GM23338 (cell line): ENCODE measurements at regions not wholly inside any gene's neighbourhood (a gene's known extent, or its start where the extent isn't known, plus 50 kb on each side); places are given as distances from the start of the nearest gene placed in this dataset.

ENCODE experiments used
- ATAC-seq: fragments of 200-7000 bp; cut with Tn5 transposase; 3 replicates; pipeline ENCODE4 v1.9.1; 2020
- DNase-seq: peaks from one replicate; pipeline ENCODE4 v3.0.0-alpha.2; 2015; ENCODE audit warnings: low spot score
- H2AFZ ChIP-seq: fragments of 200-600 bp; sonication (generic); 2 replicates; pipeline ENCODE4 v1.8.0; 2016; ENCODE audit warnings: antibody characterized with exemption, mild to moderate bottlenecking, moderate library complexity
- H3F3A ChIP-seq: fragments of 200-600 bp; sonication (generic); replicated peaks from 2 replicates; pipeline ENCODE4 v1.8.0; 2017; ENCODE audit warnings: antibody characterized with exemption, mixed run types, low read depth
- H3K27ac ChIP-seq: fragments of 200-600 bp; sonication (generic); 2 replicates; pipeline ENCODE4 v1.6.1; 2016; ENCODE audit warnings: low read depth
- H3K27me3 ChIP-seq: fragments of 200-600 bp; sonication (generic); 2 replicates; pipeline ENCODE4 v1.8.0; 2016; ENCODE audit warnings: mild to moderate bottlenecking, mixed run types, moderate library complexity; ENCODE audit not compliant: insufficient read depth
- H3K36me3 ChIP-seq: fragments of 200-600 bp; sonication (generic); 2 replicates; pipeline ENCODE4 v1.8.0; 2016; ENCODE audit warnings: mild to moderate bottlenecking; ENCODE audit not compliant: insufficient read depth
- H3K4me1 ChIP-seq: fragments of 200-600 bp; sonication (generic); 2 replicates; pipeline ENCODE4 v1.8.0; 2016; ENCODE audit warnings: mild to moderate bottlenecking, moderate library complexity; ENCODE audit not compliant: insufficient read depth
- H3K4me2 ChIP-seq: fragments of 200-600 bp; sonication (generic); 2 replicates; pipeline ENCODE4 v1.7.1; 2017; ENCODE audit warnings: mixed run types
- H3K4me3 ChIP-seq: fragments of 200-600 bp; sonication (generic); 2 replicates; pipeline ENCODE4 v1.6.1; 2016; ENCODE audit warnings: mixed run types
- H3K79me2 ChIP-seq: fragments of 200-600 bp; sonication (generic); replicated peaks from 2 replicates; pipeline ENCODE4 v1.8.0; 2017; ENCODE audit warnings: mild to moderate bottlenecking; ENCODE audit not compliant: insufficient read depth
- H3K9me2 ChIP-seq: fragments of 200-600 bp; sonication (generic); 2 replicates; pipeline ENCODE4 v1.8.0; 2017; ENCODE audit not compliant: insufficient read depth
- H4K20me1 ChIP-seq: fragments of 200-600 bp; sonication (generic); replicated peaks from 2 replicates; pipeline ENCODE4 v1.8.0; 2017; ENCODE audit warnings: mild to moderate bottlenecking; ENCODE audit not compliant: insufficient read depth
- H3K27ac Mint-ChIP-seq: 2 replicates; pipeline ENCODE4 v1.8.0; 2020; ENCODE audit warnings: inconsistent platforms, mild to moderate bottlenecking, moderate library complexity, mixed read lengths
- H3K27me3 Mint-ChIP-seq: 3 replicates; pipeline ENCODE4 v1.8.0; 2022; ENCODE audit warnings: low read depth, mild to moderate bottlenecking, moderate library complexity, mixed read lengths, inconsistent platforms; ENCODE audit not compliant: insufficient read depth, poor library complexity
- H3K36me3 Mint-ChIP-seq: 3 replicates; pipeline ENCODE4 v1.8.0; 2021; ENCODE audit warnings: low read depth, mild to moderate bottlenecking, inconsistent platforms, moderate library complexity, mixed read lengths
- H3K4me1 Mint-ChIP-seq: 3 replicates; pipeline ENCODE4 v1.8.0; 2020; ENCODE audit warnings: mild to moderate bottlenecking, inconsistent platforms, mixed read lengths
- H3K4me3 Mint-ChIP-seq: 3 replicates; pipeline ENCODE4 v1.8.0; 2021; ENCODE audit warnings: moderate library complexity, mild to moderate bottlenecking, inconsistent platforms, mixed read lengths
- H3K9me3 Mint-ChIP-seq: 3 replicates; pipeline ENCODE4 v1.8.0; 2020; ENCODE audit warnings: moderate library complexity, mild to moderate bottlenecking, inconsistent platforms, mixed read lengths
- EZH2 ChIP-seq: fragments of 200-600 bp; sonication (generic); IDR thresholded peaks from one replicate; pipeline ENCODE4 v1.8.0; 2017; ENCODE audit warnings: antibody characterized with exemption, mild to moderate bottlenecking, low read depth; ENCODE audit not compliant: unreplicated experiment
- EZH2phosphoT487 ChIP-seq: fragments of 200-600 bp; sonication (generic); IDR thresholded peaks from one replicate; pipeline ENCODE4 v1.8.1; 2018; ENCODE audit warnings: antibody characterized with exemption; ENCODE audit not compliant: unreplicated experiment
- JUNB ChIP-seq: IDR thresholded peaks from one replicate; pipeline ENCODE4 v1.6.1; 2016; ENCODE audit warnings: antibody characterized with exemption; ENCODE audit not compliant: unreplicated experiment
- NANOG ChIP-seq: IDR thresholded peaks from 2 replicates; pipeline ENCODE4 v1.6.1; 2016; ENCODE audit warnings: antibody characterized with exemption, borderline replicate concordance
- POLR2AphosphoS5 ChIP-seq: IDR thresholded peaks from 2 replicates; pipeline ENCODE4 v1.6.1; 2016; ENCODE audit warnings: antibody characterized with exemption, low read depth
- ZNF331 ChIP-seq: fragments of 250-450 bp; sonication (Bioruptor Pico); IDR thresholded peaks from 2 replicates; pipeline ENCODE4 v1.5.0; 2020; ENCODE audit warnings: low read depth, mild to moderate bottlenecking, moderate library complexity
- TF ChIP-seq, protein P1 (sequence below), 2 experiments: fragments of 200-600 bp in 1 of 2; sonication (generic) in 1 of 2; conservative IDR thresholded peaks; 2 replicates each; pipeline versions ENCODE4 v1.5.1 to v1.6.1; 2016 to 2017; ENCODE audit warnings: antibody characterized with exemption in 2 of 2, low read depth in 2 of 2, mild to moderate bottlenecking in 2 of 2, moderate library complexity in 1 of 2
- TF ChIP-seq, protein P2 (sequence below): IDR thresholded peaks from one replicate; pipeline ENCODE4 v1.6.1; 2018; ENCODE audit warnings: antibody characterized with exemption; ENCODE audit not compliant: unreplicated experiment

DNA sequence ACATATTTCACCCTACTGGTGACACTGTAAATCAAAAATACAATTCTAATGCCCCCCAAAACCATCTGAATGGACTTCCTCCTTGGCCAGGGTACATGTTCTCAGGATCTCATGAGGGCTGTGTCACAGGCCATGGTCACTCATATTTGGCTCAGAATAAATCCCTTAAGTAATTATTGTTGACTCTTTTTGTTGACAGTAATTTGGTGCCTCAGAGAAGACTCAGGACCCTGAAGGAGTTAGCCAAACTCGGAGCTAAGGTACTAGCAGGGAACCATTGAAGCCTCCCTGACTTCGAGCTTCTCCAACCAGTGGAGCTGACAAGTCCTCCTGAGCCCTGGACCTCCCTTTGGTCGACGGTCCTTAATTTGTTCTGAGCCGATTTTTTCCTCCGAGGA, 51.2 kb upstream of the SNAPC3 start:
- H3K27ac Mint-ChIP-seq: no peak overlapping the region
- no peak overlapping the region for H3K4me3 ChIP-seq

More for the DNA sequence above, 51.2 kb upstream of the SNAPC3 start:
- Histone ChIP-seq H3K9me2 (0 out of 2 replicates have a peak, but pooled peaks cover 3% of the 10 kb centered on the region), H3F3A (no peaks in the 10 kb centered on the region), H2AFZ (no peak overlapping the region), H4K20me1 (no peaks in the 10 kb centered on the region), H3K27me3 (no peaks in the 10 kb centered on the region), H3K4me1 (no peaks in the 10 kb centered on the region), H3K79me2 (no peaks in the 10 kb centered on the region), H3K36me3 (no peaks in the 10 kb centered on the region), H3K27ac (no peak overlapping the region), H3K4me2 (no peak overlapping the region)
- ATAC-seq (no peak), DNase-seq (no peak)
- Mint-ChIP-seq H3K4me1 (peaks cover 4% of the 10 kb centered on the region; the same call in 2 of the 3 replicates), H3K4me3 (no peak overlapping the region), H3K9me3 (peaks cover 6% of the 10 kb centered on the region; the same call in 1 of the 3 replicates), H3K27me3 (peaks cover 9% of the 10 kb centered on the region), H3K36me3 (no peaks in the 10 kb centered on the region)
- TF ChIP-seq POLR2AphosphoS5 (no peak), ZNF331 (CRISPR knock-in tag) (no peak), NANOG (no peak), EZH2phosphoT487 (no peak), JUNB (no peak), EZH2 (no peak)
- TF ChIP-seq, protein P1, sequence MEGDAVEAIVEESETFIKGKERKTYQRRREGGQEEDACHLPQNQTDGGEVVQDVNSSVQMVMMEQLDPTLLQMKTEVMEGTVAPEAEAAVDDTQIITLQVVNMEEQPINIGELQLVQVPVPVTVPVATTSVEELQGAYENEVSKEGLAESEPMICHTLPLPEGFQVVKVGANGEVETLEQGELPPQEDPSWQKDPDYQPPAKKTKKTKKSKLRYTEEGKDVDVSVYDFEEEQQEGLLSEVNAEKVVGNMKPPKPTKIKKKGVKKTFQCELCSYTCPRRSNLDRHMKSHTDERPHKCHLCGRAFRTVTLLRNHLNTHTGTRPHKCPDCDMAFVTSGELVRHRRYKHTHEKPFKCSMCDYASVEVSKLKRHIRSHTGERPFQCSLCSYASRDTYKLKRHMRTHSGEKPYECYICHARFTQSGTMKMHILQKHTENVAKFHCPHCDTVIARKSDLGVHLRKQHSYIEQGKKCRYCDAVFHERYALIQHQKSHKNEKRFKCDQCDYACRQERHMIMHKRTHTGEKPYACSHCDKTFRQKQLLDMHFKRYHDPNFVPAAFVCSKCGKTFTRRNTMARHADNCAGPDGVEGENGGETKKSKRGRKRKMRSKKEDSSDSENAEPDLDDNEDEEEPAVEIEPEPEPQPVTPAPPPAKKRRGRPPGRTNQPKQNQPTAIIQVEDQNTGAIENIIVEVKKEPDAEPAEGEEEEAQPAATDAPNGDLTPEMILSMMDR (conservative IDR thresholded peaks at IDR 0.05; ENCODE audit: low read depth in 2 of 2): no peak
- TF ChIP-seq, protein P2, sequence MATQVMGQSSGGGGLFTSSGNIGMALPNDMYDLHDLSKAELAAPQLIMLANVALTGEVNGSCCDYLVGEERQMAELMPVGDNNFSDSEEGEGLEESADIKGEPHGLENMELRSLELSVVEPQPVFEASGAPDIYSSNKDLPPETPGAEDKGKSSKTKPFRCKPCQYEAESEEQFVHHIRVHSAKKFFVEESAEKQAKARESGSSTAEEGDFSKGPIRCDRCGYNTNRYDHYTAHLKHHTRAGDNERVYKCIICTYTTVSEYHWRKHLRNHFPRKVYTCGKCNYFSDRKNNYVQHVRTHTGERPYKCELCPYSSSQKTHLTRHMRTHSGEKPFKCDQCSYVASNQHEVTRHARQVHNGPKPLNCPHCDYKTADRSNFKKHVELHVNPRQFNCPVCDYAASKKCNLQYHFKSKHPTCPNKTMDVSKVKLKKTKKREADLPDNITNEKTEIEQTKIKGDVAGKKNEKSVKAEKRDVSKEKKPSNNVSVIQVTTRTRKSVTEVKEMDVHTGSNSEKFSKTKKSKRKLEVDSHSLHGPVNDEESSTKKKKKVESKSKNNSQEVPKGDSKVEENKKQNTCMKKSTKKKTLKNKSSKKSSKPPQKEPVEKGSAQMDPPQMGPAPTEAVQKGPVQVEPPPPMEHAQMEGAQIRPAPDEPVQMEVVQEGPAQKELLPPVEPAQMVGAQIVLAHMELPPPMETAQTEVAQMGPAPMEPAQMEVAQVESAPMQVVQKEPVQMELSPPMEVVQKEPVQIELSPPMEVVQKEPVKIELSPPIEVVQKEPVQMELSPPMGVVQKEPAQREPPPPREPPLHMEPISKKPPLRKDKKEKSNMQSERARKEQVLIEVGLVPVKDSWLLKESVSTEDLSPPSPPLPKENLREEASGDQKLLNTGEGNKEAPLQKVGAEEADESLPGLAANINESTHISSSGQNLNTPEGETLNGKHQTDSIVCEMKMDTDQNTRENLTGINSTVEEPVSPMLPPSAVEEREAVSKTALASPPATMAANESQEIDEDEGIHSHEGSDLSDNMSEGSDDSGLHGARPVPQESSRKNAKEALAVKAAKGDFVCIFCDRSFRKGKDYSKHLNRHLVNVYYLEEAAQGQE: no peak
